GM18498 (cell line): ENCODE measurements at regions not wholly inside any gene's neighbourhood (a gene's known extent, or its start where the extent isn't known, plus 50 kb on each side); places are given as distances from the start of the nearest gene placed in this dataset.

Experiments
- ATAC-seq: cut with Tn5 transposase; IDR thresholded peaks from one replicate; pipeline ENCODE4 v1.9.1; 2021; ENCODE audit warnings: mild to moderate bottlenecking, moderate library complexity; ENCODE audit not compliant: unreplicated experiment

DNA sequence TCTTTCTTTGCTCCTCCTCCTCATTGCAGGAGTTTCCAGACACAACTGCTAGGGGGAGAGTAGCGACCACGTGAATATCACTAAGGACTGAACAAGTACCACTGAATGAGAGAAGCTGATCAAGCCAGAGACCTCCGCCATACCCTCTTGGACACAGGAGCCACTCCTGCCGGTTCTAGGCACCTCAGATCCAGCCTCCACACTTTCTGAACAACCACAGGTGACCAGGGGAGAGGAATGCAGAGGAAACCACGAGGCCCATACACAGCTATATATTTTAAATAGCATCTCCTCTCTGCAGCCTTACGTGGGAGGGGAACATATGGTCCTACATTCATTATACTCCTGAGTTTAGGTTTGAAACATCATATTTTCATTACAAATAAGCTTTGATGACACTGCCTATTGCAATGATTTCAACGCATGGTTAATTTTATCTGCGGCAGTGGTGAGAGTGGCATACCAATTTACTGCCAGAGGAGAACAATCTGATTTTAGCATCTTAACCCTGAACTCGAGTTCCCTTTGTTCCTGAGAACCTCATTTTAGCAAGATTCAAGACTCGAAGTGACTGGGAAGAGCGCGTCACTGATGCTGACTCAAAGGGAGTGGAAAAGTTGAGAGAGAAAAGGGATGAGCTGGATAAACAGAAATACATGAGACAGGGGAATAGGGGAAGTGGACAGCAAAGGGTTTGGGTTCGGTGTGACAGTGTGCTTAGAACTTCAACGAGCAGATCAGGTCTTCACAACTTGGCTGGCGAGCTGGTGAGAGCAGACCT lies 231.7 kb upstream of the PPARGC1A start:
- ATAC-seq, result no peak

- no peak for ATAC-seq
Measured at GRCh38 chr4:24117975-24118374, 228.1 kb upstream of the PPARGC1A start.

- no peak for ATAC-seq
Measured at GRCh38 chr4:24116107-24116506, 226.3 kb upstream of the PPARGC1A start.

GRCh38 chr4:24114919-24115500 lies 225.2 kb upstream of the PPARGC1A start:
- ATAC-seq, result no peak

DNA sequence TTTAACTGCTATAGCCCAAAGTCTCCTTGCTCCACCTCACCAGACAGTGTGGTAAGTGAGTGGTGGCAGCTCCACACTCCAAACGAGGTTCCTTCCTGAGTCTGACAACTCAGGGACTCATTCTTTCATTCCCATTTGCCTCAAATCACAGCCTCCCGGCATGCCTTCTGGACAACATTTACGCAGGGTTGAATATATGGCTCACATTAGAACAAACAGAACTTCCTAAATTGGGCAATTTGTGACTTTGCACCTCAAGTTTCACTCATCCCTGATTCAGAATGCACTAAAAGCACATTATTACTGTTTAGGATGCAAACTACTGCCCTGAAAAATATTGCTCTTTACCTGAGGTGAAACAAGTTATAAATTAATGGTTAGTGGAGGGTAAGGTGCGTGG lies 224.6 kb upstream of the PPARGC1A start:
- ATAC-seq, result no peak

- no peak for ATAC-seq
Measured at GRCh38 chr4:24112466-24112865, 222.6 kb upstream of the PPARGC1A start.

DNA sequence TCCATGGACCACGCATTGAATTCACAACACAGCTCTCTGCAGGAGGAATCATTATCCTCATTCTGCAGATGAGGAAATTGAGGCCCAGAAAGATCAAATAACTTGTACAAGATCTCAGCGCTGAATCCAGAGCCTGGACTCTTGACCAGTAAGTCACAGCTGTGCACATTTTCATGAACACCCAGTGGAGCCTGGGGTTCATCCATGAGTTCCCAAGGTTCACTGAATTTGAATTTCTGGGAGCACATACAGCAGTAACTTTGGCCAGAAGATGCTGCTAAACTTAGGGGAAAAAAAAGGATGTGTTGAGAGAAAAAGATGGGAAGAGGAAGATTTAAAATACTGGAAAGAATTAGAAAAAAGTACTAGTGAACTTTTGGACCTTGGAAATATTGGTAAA lies 218.7 kb upstream of the PPARGC1A start:
- no peak for ATAC-seq

GRCh38 chr4:24105327-24106038 lies 215.6 kb upstream of the PPARGC1A start:
- no peak for ATAC-seq

- ATAC-seq, result no peak
Measured at GRCh38 chr4:24104158-24104565, 214.3 kb upstream of the PPARGC1A start.

DNA sequence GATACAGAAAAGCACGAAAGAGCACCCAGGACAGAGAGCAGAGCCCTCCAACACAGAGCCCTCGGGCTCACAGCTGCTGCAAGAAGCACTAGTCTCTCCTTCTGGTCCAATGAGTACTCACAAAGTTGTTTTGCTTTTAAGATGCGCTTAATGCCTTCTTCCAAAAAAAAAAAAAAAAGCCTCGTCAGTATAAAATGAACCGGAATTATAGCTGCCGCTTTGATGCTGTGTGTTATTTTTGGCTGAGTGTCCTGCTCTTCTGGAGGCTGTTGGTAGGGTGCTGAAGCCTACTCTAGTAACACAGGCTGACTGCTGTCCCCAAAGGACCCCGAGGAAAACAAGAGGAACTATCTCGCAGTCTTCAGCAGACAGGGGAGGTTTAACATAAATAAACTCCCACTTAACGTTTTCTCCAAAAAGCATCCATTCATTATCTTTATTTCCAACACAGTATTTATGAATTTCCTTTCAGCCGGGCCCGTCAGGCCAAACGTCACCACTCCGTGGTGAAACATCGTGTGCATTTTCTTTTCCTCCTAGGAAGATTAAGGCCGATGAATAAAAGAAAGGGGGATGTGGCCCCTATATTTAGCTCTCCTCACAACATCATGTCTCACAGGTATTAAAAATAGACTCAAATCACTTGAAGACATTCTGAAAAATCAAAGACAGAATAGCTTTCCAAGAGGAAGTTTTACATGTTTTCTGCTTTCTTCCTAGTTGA lies 213.7 kb upstream of the PPARGC1A start:
- no peak for ATAC-seq

DNA sequence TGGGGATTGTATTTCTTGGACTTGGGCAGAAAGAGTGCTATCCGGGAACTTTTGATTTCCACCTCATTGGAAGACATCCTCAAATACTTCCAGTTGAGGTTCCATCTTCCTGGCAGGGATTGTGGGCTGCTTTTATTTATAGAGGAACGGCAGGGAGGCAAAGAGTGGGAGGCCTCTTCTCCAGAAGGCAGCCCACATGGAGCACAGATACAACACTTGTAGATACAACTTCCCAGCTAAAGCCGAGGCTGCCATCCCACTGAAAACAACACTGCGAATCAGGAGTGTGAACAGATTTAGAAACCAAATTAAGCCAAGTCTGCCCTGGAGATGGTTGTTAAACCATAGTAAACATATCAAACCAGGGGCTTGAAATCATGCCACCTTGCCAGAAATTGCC lies 212.8 kb upstream of the PPARGC1A start:
- ATAC-seq, result no peak

DNA sequence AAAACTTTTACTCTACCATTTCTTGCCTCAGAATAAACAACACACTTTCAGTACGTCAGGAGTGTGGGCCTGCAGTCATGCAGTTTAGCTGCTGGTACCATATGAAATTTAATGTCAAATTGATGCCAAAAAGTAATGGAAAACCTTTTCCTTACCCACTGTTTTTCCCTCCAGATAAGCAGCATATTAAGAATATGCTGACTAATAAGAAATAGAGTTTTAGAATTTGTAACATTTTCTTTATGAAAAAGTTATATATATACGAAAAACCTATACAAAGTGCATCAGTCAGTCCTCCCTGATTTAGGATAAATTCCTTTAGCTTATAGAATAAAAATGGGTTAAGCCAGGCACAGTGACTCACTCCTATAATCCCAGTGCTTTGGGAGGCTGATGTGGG lies 206.8 kb upstream of the PPARGC1A start:
- no peak for ATAC-seq

DNA sequence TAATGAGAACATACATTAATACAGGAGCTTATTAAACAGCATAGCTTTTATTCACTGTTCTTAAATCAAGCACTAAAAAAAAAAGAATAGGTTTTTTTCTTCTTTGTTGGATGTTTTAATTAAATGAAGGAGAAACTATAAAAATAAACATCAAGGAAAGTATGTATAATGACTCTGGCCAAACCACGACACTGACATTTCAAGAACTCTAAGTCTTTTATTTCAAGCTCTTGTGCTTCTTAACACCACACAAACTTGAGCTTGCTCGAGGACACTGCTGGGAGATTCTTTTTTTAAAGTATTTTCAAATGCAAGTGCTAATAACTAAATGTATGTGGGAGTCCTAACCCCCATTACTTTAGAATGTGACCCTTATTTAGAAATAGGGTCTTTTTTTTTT lies 204.9 kb upstream of the PPARGC1A start:
- ATAC-seq, result no peak

GRCh38 chr4:24093446-24093845 lies 203.6 kb upstream of the PPARGC1A start:
- no peak for ATAC-seq

DNA sequence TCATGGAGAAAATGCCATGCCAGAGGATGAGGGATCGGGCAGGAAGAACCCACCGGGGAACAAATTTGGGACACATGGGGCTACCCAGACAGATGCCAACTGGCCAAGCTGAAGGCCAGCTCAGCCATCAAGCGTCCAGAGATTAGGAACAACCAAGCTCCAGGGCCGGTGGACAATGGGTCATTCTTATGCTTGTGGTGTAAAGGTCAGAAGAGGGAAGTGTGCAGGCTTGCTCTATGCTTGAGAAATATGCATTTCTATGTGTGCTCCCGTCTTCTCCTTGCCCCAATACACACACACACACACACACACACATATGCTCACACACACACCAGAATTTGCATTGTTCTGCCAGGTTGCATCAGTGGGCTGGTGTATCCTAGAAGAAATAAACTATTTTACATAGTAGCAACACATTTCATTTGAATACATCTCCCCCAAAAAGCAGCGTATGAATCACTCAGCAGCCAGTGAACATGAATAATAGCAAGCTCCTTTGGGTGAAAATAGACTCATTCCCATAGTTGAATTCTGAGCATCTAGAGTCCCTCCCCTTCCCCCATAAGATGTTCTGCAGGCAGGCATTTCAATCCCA lies 201.9 kb upstream of the PPARGC1A start:
- no peak for ATAC-seq

GRCh38 chr4:24089851-24090534 lies 200.1 kb upstream of the PPARGC1A start:
- no peak for ATAC-seq

- no peak for ATAC-seq
Measured at GRCh38 chr4:24080871-24081270, 191.0 kb upstream of the PPARGC1A start.

- ATAC-seq, result no peak
Measured at GRCh38 chr4:24078347-24078962, 188.6 kb upstream of the PPARGC1A start.

DNA sequence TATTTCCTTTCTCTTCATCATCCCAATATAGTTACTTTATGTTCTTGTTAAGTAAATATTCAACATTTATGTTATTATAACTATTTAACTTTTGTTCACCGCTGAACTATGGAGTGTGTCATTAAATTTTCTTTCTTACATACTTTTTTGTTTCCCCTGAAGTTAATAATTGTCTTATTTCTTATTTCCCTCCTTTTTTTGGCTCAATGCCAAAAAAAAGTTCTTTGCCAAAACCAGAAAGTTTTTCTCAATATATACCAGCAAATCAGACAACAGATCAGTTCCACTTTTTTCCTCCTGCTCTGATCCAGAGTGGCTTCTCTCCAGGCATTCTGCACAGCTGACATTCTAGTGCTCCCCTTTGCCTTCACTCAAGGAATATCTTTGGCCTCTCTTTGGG lies 187.0 kb upstream of the PPARGC1A start:
- ATAC-seq, result no peak

DNA sequence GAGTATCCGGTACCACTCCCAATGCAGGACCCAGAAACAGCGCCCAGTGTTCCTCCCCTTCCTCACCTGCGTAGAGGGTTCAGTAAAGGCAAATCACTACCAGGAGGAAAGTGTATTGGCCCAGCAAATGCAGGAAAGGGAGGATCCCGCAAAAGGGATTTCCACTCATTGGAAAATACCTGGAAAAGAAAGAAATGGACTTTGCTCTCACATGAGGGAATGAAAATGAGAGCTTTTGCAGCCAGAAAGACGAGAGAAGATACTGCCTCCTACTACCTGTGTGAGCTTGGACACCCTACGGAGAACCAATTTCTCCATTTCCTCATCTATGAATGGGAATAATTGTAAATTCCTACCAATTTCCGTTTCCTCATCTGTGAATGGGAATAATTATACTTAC lies 184.1 kb upstream of the PPARGC1A start:
- no peak for ATAC-seq
